Spleen (tissue), 7 donors: ENCODE measurements at regions not wholly inside any gene's neighbourhood (a gene's known extent, or its start where the extent isn't known, plus 50 kb on each side); places are given as distances from the start of the nearest gene placed in this dataset.

Source experiments
- POLR2A ChIP-seq, 3 donors: fragments of 450-650 bp; IDR thresholded peaks; one replicate each; pipeline ENCODE4 v1.5.1; 2017; ENCODE audit warnings: antibody characterized with exemption in 3 of 3, mild to moderate bottlenecking in 1 of 3
- POLR2AphosphoS5 ChIP-seq, 3 donors: sonication (generic); formaldehyde crosslinking; IDR thresholded peaks; one replicate each; pipeline ENCODE4 v1.5.1; 2017; ENCODE audit warnings: antibody characterized with exemption in 3 of 3
- TF ChIP-seq, protein P1 (sequence below), 11 experiments: fragments of 200-600 bp in 7 of 11; fragments of 450-650 bp in 4 of 11; sonication (generic) in 4 of 11; IDR thresholded peaks in 8 of 11; conservative IDR thresholded peaks in 3 of 11; 1 replicate in 7 of 11; 2 replicates in 4 of 11; pipeline versions ENCODE4 v1.4.0 to v1.8.0; 2016 to 2021; ENCODE audit warnings: antibody characterized with exemption in 11 of 11, inconsistent platforms in 4 of 11, mild to moderate bottlenecking in 1 of 11
- donor health status: DM: no; HTN: no; CAD: no; lungs with moderate emphysema.
- donor health status: DM: no; HTN: no; CAD: no.
- donor health status: DM: no; HTN: no; CAD: no.

DNA sequence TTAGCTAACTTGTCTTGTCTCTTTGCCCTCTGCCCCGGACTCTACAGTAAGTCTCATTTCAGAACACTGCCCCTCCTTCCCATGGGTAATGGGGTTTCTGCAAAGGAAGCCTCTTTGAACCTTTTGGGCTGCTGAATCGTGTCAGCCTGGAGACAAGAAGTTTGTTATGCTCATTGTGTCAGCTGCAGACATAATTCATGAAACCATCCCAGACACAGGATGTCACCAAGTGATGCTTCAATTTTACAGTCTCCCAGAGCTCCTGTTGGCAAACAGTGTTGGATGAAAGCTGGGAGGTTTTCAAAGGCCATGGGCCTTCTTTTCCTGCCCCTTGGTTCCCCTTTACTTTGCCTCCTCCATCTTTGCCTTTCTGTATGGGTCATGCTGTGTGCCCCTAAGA is 223.1 kb upstream of the TAPT1 start:
- TF ChIP-seq, protein P1, sequence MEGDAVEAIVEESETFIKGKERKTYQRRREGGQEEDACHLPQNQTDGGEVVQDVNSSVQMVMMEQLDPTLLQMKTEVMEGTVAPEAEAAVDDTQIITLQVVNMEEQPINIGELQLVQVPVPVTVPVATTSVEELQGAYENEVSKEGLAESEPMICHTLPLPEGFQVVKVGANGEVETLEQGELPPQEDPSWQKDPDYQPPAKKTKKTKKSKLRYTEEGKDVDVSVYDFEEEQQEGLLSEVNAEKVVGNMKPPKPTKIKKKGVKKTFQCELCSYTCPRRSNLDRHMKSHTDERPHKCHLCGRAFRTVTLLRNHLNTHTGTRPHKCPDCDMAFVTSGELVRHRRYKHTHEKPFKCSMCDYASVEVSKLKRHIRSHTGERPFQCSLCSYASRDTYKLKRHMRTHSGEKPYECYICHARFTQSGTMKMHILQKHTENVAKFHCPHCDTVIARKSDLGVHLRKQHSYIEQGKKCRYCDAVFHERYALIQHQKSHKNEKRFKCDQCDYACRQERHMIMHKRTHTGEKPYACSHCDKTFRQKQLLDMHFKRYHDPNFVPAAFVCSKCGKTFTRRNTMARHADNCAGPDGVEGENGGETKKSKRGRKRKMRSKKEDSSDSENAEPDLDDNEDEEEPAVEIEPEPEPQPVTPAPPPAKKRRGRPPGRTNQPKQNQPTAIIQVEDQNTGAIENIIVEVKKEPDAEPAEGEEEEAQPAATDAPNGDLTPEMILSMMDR (IDR thresholded peaks at IDR 0.05 in 8 of 11, conservative IDR thresholded peaks at IDR 0.05 in 3 of 11), result no peak
- no peak for TF ChIP-seq POLR2AphosphoS5 (IDR thresholded peaks at IDR 0.05)
- TF ChIP-seq POLR2A (IDR thresholded peaks at IDR 0.05), result no peak
